SU-DHL-6 (cell line): ENCODE measurements at regions not wholly inside any gene's neighbourhood (a gene's known extent, or its start where the extent isn't known, plus 50 kb on each side); places are given as distances from the start of the nearest gene placed in this dataset.

ENCODE experiments used
- EZH2phosphoT487 ChIP-seq: fragments of 200-600 bp; sonication (generic), shearing (Covaris generic); conservative IDR thresholded peaks from 2 replicates; pipeline ENCODE4 v1.6.1; 2018; ENCODE audit warnings: mild to moderate bottlenecking, antibody characterized with exemption, low read length, moderate library complexity, mixed read lengths
- TF ChIP-seq, protein P1 (sequence below): fragments of 200-600 bp; sonication (generic); IDR thresholded peaks from one replicate; pipeline ENCODE4 v1.5.1; 2017; ENCODE audit warnings: antibody characterized with exemption, mild to moderate bottlenecking, low read length, moderate library complexity; ENCODE audit not compliant: insufficient read depth, poor library complexity, severe bottlenecking

DNA sequence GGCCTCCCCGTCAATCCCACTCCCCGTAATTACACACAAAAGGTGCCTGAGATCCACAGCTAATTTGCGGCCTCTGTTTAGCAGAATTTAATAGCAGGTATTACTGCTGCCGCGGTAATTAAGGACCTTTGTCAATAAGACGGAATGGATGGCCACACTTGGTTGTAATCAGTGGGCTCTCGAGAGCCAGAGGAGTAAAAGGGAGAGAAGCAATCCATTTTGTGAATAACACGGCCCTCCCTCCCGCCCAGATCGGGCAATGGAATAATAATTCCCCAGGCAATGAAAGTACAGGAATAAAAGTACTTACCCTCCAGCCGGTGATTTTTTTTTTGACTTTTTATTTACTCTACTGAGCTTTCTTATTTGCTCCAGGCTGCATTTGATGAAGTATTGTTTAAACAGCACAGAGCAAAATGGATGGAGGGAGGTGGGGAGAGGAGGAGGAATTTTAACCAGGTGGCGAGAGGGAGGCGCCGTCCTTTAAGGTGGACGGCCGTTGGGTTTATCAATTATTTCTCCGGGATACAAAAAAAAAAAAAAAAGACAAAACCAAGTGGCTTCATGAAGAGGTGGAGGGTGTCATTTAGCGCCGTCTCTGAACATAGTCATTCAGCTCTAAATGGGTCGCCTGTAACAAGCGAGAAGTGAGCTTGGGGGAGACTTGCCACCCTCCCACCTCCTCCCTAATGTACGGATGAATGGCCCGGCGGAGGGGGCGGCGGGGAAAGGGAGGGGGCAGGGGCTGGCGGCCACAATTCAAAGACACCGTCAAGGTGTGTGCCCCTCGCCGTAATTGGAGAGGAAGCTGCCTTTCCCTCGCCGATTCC is 120.3 kb downstream of the BUB3 start:
- TF ChIP-seq, protein P1, sequence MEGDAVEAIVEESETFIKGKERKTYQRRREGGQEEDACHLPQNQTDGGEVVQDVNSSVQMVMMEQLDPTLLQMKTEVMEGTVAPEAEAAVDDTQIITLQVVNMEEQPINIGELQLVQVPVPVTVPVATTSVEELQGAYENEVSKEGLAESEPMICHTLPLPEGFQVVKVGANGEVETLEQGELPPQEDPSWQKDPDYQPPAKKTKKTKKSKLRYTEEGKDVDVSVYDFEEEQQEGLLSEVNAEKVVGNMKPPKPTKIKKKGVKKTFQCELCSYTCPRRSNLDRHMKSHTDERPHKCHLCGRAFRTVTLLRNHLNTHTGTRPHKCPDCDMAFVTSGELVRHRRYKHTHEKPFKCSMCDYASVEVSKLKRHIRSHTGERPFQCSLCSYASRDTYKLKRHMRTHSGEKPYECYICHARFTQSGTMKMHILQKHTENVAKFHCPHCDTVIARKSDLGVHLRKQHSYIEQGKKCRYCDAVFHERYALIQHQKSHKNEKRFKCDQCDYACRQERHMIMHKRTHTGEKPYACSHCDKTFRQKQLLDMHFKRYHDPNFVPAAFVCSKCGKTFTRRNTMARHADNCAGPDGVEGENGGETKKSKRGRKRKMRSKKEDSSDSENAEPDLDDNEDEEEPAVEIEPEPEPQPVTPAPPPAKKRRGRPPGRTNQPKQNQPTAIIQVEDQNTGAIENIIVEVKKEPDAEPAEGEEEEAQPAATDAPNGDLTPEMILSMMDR: no peak
- TF ChIP-seq EZH2phosphoT487: no peak
